ENCODE measurements at regions not wholly inside any gene's neighbourhood (a gene's known extent, or its start where the extent isn't known, plus 50 kb on each side); places are given as distances from the start of the nearest gene placed in this dataset.

GRCh38 chr12:105856048-105856405 lies 282.7 kb downstream of the NUAK1 start:
- Histone ChIP-seq H3K4me2 (ENCODE audit: control insufficient read depth, insufficient read depth) (no peak overlapping the region), H2AFZ (ENCODE audit: control insufficient read depth, low read depth, low read length) (no peak overlapping the region), H3K79me2 (ENCODE audit: control insufficient read depth, insufficient read depth, low read length) (no peaks in the 10 kb centered on the region), H4K20me1 (ENCODE audit: control insufficient read depth, insufficient read depth) (no peaks in the 10 kb centered on the region), H3K36me3 (ENCODE audit: control insufficient read depth in 2 of 2, insufficient read depth in 2 of 2, low read length in 1 of 2) (no peaks in the 10 kb centered on the region), H3K9me3 (replicated peaks; ENCODE audit: control insufficient read depth, insufficient read depth, low read length) (no peaks in the 10 kb centered on the region), H3K27me3 (replicated peaks in 1 of 2; ENCODE audit: control insufficient read depth in 2 of 2, insufficient read depth in 2 of 2, low read length in 1 of 2) (no peaks in the 10 kb centered on the region), H3K27ac (ENCODE audit: control insufficient read depth, insufficient read depth) (no peak overlapping the region), H3K9ac (ENCODE audit: control insufficient read depth, insufficient read depth, low read length) (no peak overlapping the region), H3K4me1 (ENCODE audit: control insufficient read depth, insufficient read depth, low read length) (no peaks in the 10 kb centered on the region), H3K4me3 (no peak overlapping the region)
- ATAC-seq (no peak), FAIRE-seq (no peak), DNase-seq (ENCODE audit: low read depth, low spot score) (no peak)
- BruUV-seq (replicated peaks), result no TSS peak
- in situ Hi-C loops (cut with MboI) (no loop called here), intact Hi-C loops (cut with micrococcal nuclease; ENCODE audit: unreplicated experiment) (no loop called here)
- 0% methylated on average over 2 of the region's 2 CpGs for WGBS (ENCODE audit: insufficient coverage, insufficient replicate concordance, low lambda C conversion rate, missing lambda C conversion rate)
- ChIA-PET POLR2A (no interaction called here), CTCF (no interaction called here), RAD21 (ENCODE audit: unreplicated experiment) (no interaction called here), SMC1A (ENCODE audit: uncharacterized antibody, unreplicated experiment) (no interaction called here)
- TF ChIP-seq SMAD1 (IDR thresholded peaks at IDR 0.05; ENCODE audit: low read depth, partially characterized antibody) (no peak), ZSCAN29 (IDR thresholded peaks at IDR 0.05) (no peak), NRF1 (conservative IDR thresholded peaks at IDR 0.05; ENCODE audit: low read depth, low read length) (no peak), MLLT1 (IDR thresholded peaks at IDR 0.05) (no peak), PAX8 (IDR thresholded peaks at IDR 0.05) (no peak), ZBTB40 (IDR thresholded peaks at IDR 0.05; ENCODE audit: borderline replicate concordance) (no peak)
